H9 (cell line): ENCODE measurements at regions not wholly inside any gene's neighbourhood (a gene's known extent, or its start where the extent isn't known, plus 50 kb on each side); places are given as distances from the start of the nearest gene placed in this dataset.

ENCODE experiments used
- DNase-seq: peaks from one replicate; pipeline ENCODE4 v3.0.0-alpha.2; 2017
- H2AFZ ChIP-seq: one replicate; pipeline ENCODE4 v1.6.1; 2013; ENCODE audit warnings: mild to moderate bottlenecking, low read length, control low read depth, moderate library complexity
- H2AK5ac ChIP-seq: 2 replicates; pipeline ENCODE4 v1.6.1; 2013; ENCODE audit warnings: low read length, control low read depth, mixed read lengths; ENCODE audit not compliant: insufficient read length
- H2BK120ac ChIP-seq: one replicate; pipeline ENCODE4 v1.6.1; 2013; ENCODE audit warnings: low read depth, mild to moderate bottlenecking, low read length, control low read depth, inconsistent platforms; ENCODE audit not compliant: poor library complexity, severe bottlenecking
- H2BK12ac ChIP-seq: 2 replicates; pipeline ENCODE4 v1.6.1; 2013; ENCODE audit warnings: low read length, control low read depth, mixed read lengths, low read depth; ENCODE audit not compliant: insufficient read length
- H2BK15ac ChIP-seq: 2 replicates; pipeline ENCODE4 v1.6.1; 2013; ENCODE audit warnings: low read depth, low read length, control low read depth
- H2BK20ac ChIP-seq: one replicate; pipeline ENCODE4 v1.6.1; 2013; ENCODE audit warnings: low read depth, mild to moderate bottlenecking, low read length, control low read depth, inconsistent platforms; ENCODE audit not compliant: poor library complexity, severe bottlenecking
- H2BK5ac ChIP-seq: 2 replicates; pipeline ENCODE4 v1.6.1; 2013; ENCODE audit warnings: low read length, control low read depth, mixed read lengths; ENCODE audit not compliant: insufficient read length
- H3K14ac ChIP-seq: 2 replicates; pipeline ENCODE4 v1.6.1; 2013; ENCODE audit warnings: low read length, control low read depth; ENCODE audit not compliant: insufficient read depth
- H3K18ac ChIP-seq: 2 replicates; pipeline ENCODE4 v1.6.1; 2013; ENCODE audit warnings: low read depth, mild to moderate bottlenecking, mixed read lengths, low read length, control low read depth; ENCODE audit not compliant: insufficient read length
- H3K23ac ChIP-seq: 2 replicates; pipeline ENCODE4 v1.6.1; 2013; ENCODE audit warnings: low read length, control low read depth, mixed read lengths, low read depth; ENCODE audit not compliant: insufficient read length
- H3K23me2 ChIP-seq: 2 replicates; pipeline ENCODE4 v1.6.1; 2013; ENCODE audit warnings: low read depth, mild to moderate bottlenecking, mixed read lengths, low read length, control low read depth; ENCODE audit not compliant: insufficient read length, poor library complexity, severe bottlenecking
- H3K27ac ChIP-seq: 2 replicates; pipeline ENCODE4 v1.5.1; 2013; ENCODE audit warnings: low read length, control low read depth, mixed read lengths, low read depth; ENCODE audit not compliant: insufficient read length
- H3K27me3 ChIP-seq: 2 replicates; pipeline ENCODE4 v1.6.1; 2013; ENCODE audit warnings: low read length, control low read depth, inconsistent platforms; ENCODE audit not compliant: insufficient read depth
- H3K4ac ChIP-seq: 2 replicates; pipeline ENCODE4 v1.6.1; 2013; ENCODE audit warnings: low read depth, mild to moderate bottlenecking, control low read depth, inconsistent platforms, low read length, moderate library complexity
- H3K4me1 ChIP-seq: 2 replicates; pipeline ENCODE4 v1.6.1; 2013; ENCODE audit warnings: low read length, control low read depth, inconsistent platforms; ENCODE audit not compliant: insufficient read depth
- H3K4me2 ChIP-seq: 2 replicates; pipeline ENCODE4 v1.6.1; 2013; ENCODE audit warnings: low read length, control low read depth, mixed read lengths; ENCODE audit not compliant: insufficient read length, insufficient read depth
- H3K56ac ChIP-seq: 2 replicates; pipeline ENCODE4 v1.6.1; 2013; ENCODE audit warnings: low read depth, mild to moderate bottlenecking, mixed read lengths, low read length, control low read depth; ENCODE audit not compliant: insufficient read length
- H3K79me1 ChIP-seq: 2 replicates; pipeline ENCODE4 v1.6.1; 2013; ENCODE audit warnings: low read depth, mild to moderate bottlenecking, moderate library complexity, low read length, control low read depth, inconsistent platforms; ENCODE audit not compliant: insufficient read depth, poor library complexity, severe bottlenecking
- H3K79me2 ChIP-seq: 2 replicates; pipeline ENCODE4 v1.6.1; 2013; ENCODE audit warnings: low read length, control low read depth, inconsistent platforms; ENCODE audit not compliant: insufficient read depth
- H3K9ac ChIP-seq: 2 replicates; pipeline ENCODE4 v1.6.1; 2013; ENCODE audit warnings: low read length, control low read depth, mixed read lengths; ENCODE audit not compliant: insufficient read length; ENCODE audit errors: extremely low read depth
- H3K9me3 ChIP-seq: one replicate; pipeline ENCODE4 v1.6.1; 2013; ENCODE audit warnings: low read depth, low read length, inconsistent platforms; ENCODE audit not compliant: control insufficient read depth
- H3T11ph ChIP-seq: one replicate; pipeline ENCODE4 v1.6.1; 2013; ENCODE audit warnings: mild to moderate bottlenecking, low read length, control low read depth, inconsistent platforms
- H4K20me1 ChIP-seq: one replicate; pipeline ENCODE4 v1.6.1; 2013; ENCODE audit not compliant: control insufficient read depth, insufficient read length, insufficient read depth
- H4K5ac ChIP-seq: 2 replicates; pipeline ENCODE4 v1.6.1; 2013; ENCODE audit warnings: low read depth, mild to moderate bottlenecking, mixed read lengths, low read length, control low read depth; ENCODE audit not compliant: insufficient read length
- H4K8ac ChIP-seq: replicated peaks from 2 replicates; pipeline ENCODE4 v1.6.1; 2013; ENCODE audit warnings: low read length, control low read depth, mixed read lengths, low read depth; ENCODE audit not compliant: insufficient read length
- H4K91ac ChIP-seq: 2 replicates; pipeline ENCODE4 v1.6.1; 2013; ENCODE audit warnings: low read depth, mild to moderate bottlenecking, moderate library complexity, mixed read lengths, low read length, control low read depth; ENCODE audit not compliant: insufficient read length
- H3K27ac Mint-ChIP-seq, 3 experiments: 2 replicates in 2 of 3; 3 replicates in 1 of 3; pipeline ENCODE4 v1.8.0; 2020 to 2021; ENCODE audit warnings: mixed read lengths in 3 of 3, mild to moderate bottlenecking in 1 of 3, moderate library complexity in 1 of 3
- H3K27me3 Mint-ChIP-seq: 2 replicates; pipeline ENCODE4 v1.8.0; 2021; ENCODE audit warnings: low read depth, mild to moderate bottlenecking, moderate library complexity, mixed read lengths
- H3K36me3 Mint-ChIP-seq, 3 experiments: 2 replicates in 2 of 3; 3 replicates in 1 of 3; pipeline ENCODE4 v1.8.0; 2020 to 2021; ENCODE audit warnings: low read depth in 3 of 3, mixed read lengths in 3 of 3; ENCODE audit not compliant: insufficient read depth in 1 of 3
- H3K4me1 Mint-ChIP-seq, 2 experiments: 2 replicates each; pipeline ENCODE4 v1.8.0; 2020; ENCODE audit warnings: mixed read lengths in 2 of 2
- H3K4me3 Mint-ChIP-seq, 2 experiments: 2 replicates in 1 of 2; 3 replicates in 1 of 2; pipeline ENCODE4 v1.8.0; 2020 to 2021; ENCODE audit warnings: mild to moderate bottlenecking in 2 of 2, mixed read lengths in 2 of 2, moderate library complexity in 1 of 2
- H3K9me3 Mint-ChIP-seq, 2 experiments: 2 replicates in 1 of 2; 3 replicates in 1 of 2; pipeline ENCODE4 v1.8.0; 2020; ENCODE audit warnings: mild to moderate bottlenecking in 2 of 2, mixed read lengths in 2 of 2, moderate library complexity in 1 of 2
- WGBS: extraction: QIAGEN DNeasy Blood & Tissue Kit; methylation state at CpG from one replicate; pipeline ENCODE4 v1.1.7; 2013; ENCODE audit warnings: missing lambda C conversion rate, low lambda C conversion rate, mixed read lengths; ENCODE audit not compliant: insufficient read length; ENCODE audit errors: extremely low coverage; 5-methylcytosine and 5-hydroxymethylcytosine counted together
- TF ChIP-seq, protein P1 (sequence below): fragments of 200-600 bp; sonication (generic); conservative IDR thresholded peaks from 3 replicates; pipeline ENCODE4 v1.8.0; 2021; ENCODE audit warnings: antibody characterized with exemption, mild to moderate bottlenecking

DNA sequence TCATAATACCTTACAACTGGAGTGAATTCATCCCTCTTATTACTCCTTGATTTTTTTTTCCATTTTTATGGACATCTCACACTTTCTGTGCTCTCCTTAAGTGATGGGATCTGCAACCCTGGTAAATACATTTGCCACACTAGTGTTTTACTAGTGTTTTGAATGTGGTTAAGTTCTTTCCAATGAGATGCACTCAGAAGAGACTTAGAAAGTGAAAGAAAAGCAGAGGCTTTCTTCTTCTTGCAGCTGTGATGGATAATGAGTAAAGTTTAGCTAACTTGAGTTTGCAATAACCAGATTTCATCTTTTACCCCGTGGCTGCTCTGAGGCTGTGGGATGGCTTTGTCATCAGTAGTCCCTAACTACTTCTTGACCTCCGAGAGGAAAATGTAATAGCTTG is 1248.4 kb downstream of the NSUN3 start:
- peaks cover 0 to 4% of the 10 kb centered on the region in 2 experiments; a peak in 2 of 4 replicates for H3K4me1 Mint-ChIP-seq
- peaks cover 9 to 13% of the 10 kb centered on the region in 2 experiments for H3K9me3 Mint-ChIP-seq
- Histone ChIP-seq H3K4ac (no peak overlapping the region), H3K18ac (no peak overlapping the region), H3K27ac (no peak overlapping the region), H2AK5ac (no peak overlapping the region), H3K4me1 (no peaks in the 10 kb centered on the region), H4K91ac (no peak overlapping the region), H3K79me1 (no peaks in the 10 kb centered on the region), H3K27me3 (no peaks in the 10 kb centered on the region), H3K23me2 (no peaks in the 10 kb centered on the region), H4K5ac (no peak overlapping the region), H2BK5ac (no peak overlapping the region), H2BK15ac (no peak overlapping the region), H2BK120ac (no peak overlapping the region), H3K79me2 (no peaks in the 10 kb centered on the region), H2BK12ac (no peak overlapping the region), H3K9ac (no peak overlapping the region), H3K9me3 (no peaks in the 10 kb centered on the region), H3T11ph (no peak overlapping the region), H2BK20ac (no peak overlapping the region), H4K8ac (no peak overlapping the region), H4K20me1 (no peaks in the 10 kb centered on the region), H3K4me2 (no peak overlapping the region), H2AFZ (no peak overlapping the region), H3K23ac (no peak overlapping the region), H3K56ac (no peak overlapping the region), H3K14ac (no peak overlapping the region)
- H3K27me3 Mint-ChIP-seq: no peaks in the 10 kb centered on the region
- no CpG with 5 or more reads among the region's 2 CpGs for WGBS
- no peak overlapping the region for H3K4me3 Mint-ChIP-seq
- no peak overlapping the region for H3K27ac Mint-ChIP-seq
- TF ChIP-seq, protein P1, sequence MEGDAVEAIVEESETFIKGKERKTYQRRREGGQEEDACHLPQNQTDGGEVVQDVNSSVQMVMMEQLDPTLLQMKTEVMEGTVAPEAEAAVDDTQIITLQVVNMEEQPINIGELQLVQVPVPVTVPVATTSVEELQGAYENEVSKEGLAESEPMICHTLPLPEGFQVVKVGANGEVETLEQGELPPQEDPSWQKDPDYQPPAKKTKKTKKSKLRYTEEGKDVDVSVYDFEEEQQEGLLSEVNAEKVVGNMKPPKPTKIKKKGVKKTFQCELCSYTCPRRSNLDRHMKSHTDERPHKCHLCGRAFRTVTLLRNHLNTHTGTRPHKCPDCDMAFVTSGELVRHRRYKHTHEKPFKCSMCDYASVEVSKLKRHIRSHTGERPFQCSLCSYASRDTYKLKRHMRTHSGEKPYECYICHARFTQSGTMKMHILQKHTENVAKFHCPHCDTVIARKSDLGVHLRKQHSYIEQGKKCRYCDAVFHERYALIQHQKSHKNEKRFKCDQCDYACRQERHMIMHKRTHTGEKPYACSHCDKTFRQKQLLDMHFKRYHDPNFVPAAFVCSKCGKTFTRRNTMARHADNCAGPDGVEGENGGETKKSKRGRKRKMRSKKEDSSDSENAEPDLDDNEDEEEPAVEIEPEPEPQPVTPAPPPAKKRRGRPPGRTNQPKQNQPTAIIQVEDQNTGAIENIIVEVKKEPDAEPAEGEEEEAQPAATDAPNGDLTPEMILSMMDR: no peak
- no peak for DNase-seq
- H3K36me3 Mint-ChIP-seq: peaks cover 9 to 13% (median 10%) of the 10 kb centered on the region in 3 experiments; a peak in 6 of 7 replicates
